ENCODE measurements at regions not wholly inside any gene's neighbourhood (a gene's known extent, or its start where the extent isn't known, plus 50 kb on each side); places are given as distances from the start of the nearest gene placed in this dataset.

DNA sequence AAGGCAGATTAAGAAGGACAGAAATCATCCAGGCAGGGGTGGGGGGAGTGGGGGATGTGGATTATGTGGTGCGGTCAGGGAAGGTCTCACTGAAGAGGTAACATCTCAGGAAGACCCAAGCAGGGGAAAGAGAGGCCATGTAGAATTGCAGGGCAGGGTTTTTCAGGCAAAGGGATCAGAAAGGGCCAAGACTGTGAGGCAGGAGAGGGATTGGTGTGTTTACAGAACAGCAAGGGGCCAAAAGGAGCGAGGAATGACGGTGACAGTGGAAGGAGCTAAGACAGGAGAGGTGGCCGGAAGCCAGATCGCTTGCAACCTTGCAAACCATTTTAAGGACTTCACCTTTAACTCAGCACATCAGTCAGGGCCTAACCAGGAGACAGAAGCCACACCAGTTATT, 535.4 kb upstream of the JARID2 start:
- TF ChIP-seq GATA2 (IDR thresholded peaks at IDR 0.05; ENCODE audit: low read depth, low read length) (no peak), GATA3 (IDR thresholded peaks at IDR 0.05; ENCODE audit: low read depth, low read length) (no peak)
